ENCODE measurements at regions not wholly inside any gene's neighbourhood (a gene's known extent, or its start where the extent isn't known, plus 50 kb on each side); places are given as distances from the start of the nearest gene placed in this dataset.

DNA sequence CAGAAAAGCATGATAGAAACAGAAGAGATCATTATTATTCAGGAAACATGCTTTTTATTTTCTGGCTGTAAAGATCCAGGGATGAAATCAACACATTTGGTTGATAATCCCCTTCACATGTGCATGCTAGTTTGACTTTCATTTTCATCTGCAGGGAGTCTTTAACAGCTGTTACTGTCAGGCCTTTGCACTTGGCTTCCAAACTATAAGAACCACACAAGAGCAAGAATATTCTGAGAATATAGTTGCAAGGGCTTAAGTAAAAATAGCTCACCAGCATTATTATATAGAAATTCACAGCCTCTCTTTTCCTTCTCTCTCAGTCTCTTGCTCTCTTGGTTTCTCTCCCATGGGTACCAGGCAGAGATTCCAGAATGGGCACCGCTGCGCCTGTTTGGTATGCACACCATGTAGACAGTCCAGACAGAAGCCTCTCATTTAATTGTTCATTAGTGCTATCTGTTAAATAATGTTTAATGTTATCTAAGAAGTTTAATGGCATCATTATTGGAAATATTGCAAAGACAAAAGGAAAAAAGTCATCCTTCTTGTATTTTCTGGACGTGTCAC lies 622.3 kb upstream of the PLXNA2 start:
- Histone ChIP-seq H4K20me1 (replicated peaks; ENCODE audit: insufficient read depth) (no peaks in the 10 kb centered on the region), H3F3A (replicated peaks; ENCODE audit: low read depth) (no peaks in the 10 kb centered on the region), H3K4me2 (no peak overlapping the region), H3K4me3 (no peak overlapping the region), H3K79me2 (replicated peaks; ENCODE audit: insufficient read depth) (no peaks in the 10 kb centered on the region), H2AFZ (no peak overlapping the region), H3K9me2 (ENCODE audit: insufficient read depth) (no peaks in the 10 kb centered on the region), H3K36me3 (ENCODE audit: insufficient read depth) (no peaks in the 10 kb centered on the region), H3K27me3 (ENCODE audit: insufficient read depth) (no peaks in the 10 kb centered on the region), H3K4me1 (ENCODE audit: insufficient read depth) (no peaks in the 10 kb centered on the region), H3K27ac (ENCODE audit: low read depth) (no peak overlapping the region)
- Mint-ChIP-seq H3K27me3 (ENCODE audit: insufficient read depth, low read depth, poor library complexity) (no peaks in the 10 kb centered on the region), H3K36me3 (ENCODE audit: low read depth) (no peaks in the 10 kb centered on the region), H3K9me3 (no peaks in the 10 kb centered on the region), H3K4me3 (no peak overlapping the region), H3K27ac (no peak overlapping the region), H3K4me1 (no peaks in the 10 kb centered on the region)
- TF ChIP-seq JUNB (IDR thresholded peaks at IDR 0.05; ENCODE audit: unreplicated experiment) (no peak), NANOG (IDR thresholded peaks at IDR 0.05; ENCODE audit: borderline replicate concordance) (no peak), ZNF114 (CRISPR knock-in tag; IDR thresholded peaks at IDR 0.05) (no peak), POLR2AphosphoS5 (IDR thresholded peaks at IDR 0.05; ENCODE audit: low read depth) (no peak), STAT1 (IDR thresholded peaks at IDR 0.05; ENCODE audit: unreplicated experiment) (no peak)
- TF ChIP-seq, protein P1, sequence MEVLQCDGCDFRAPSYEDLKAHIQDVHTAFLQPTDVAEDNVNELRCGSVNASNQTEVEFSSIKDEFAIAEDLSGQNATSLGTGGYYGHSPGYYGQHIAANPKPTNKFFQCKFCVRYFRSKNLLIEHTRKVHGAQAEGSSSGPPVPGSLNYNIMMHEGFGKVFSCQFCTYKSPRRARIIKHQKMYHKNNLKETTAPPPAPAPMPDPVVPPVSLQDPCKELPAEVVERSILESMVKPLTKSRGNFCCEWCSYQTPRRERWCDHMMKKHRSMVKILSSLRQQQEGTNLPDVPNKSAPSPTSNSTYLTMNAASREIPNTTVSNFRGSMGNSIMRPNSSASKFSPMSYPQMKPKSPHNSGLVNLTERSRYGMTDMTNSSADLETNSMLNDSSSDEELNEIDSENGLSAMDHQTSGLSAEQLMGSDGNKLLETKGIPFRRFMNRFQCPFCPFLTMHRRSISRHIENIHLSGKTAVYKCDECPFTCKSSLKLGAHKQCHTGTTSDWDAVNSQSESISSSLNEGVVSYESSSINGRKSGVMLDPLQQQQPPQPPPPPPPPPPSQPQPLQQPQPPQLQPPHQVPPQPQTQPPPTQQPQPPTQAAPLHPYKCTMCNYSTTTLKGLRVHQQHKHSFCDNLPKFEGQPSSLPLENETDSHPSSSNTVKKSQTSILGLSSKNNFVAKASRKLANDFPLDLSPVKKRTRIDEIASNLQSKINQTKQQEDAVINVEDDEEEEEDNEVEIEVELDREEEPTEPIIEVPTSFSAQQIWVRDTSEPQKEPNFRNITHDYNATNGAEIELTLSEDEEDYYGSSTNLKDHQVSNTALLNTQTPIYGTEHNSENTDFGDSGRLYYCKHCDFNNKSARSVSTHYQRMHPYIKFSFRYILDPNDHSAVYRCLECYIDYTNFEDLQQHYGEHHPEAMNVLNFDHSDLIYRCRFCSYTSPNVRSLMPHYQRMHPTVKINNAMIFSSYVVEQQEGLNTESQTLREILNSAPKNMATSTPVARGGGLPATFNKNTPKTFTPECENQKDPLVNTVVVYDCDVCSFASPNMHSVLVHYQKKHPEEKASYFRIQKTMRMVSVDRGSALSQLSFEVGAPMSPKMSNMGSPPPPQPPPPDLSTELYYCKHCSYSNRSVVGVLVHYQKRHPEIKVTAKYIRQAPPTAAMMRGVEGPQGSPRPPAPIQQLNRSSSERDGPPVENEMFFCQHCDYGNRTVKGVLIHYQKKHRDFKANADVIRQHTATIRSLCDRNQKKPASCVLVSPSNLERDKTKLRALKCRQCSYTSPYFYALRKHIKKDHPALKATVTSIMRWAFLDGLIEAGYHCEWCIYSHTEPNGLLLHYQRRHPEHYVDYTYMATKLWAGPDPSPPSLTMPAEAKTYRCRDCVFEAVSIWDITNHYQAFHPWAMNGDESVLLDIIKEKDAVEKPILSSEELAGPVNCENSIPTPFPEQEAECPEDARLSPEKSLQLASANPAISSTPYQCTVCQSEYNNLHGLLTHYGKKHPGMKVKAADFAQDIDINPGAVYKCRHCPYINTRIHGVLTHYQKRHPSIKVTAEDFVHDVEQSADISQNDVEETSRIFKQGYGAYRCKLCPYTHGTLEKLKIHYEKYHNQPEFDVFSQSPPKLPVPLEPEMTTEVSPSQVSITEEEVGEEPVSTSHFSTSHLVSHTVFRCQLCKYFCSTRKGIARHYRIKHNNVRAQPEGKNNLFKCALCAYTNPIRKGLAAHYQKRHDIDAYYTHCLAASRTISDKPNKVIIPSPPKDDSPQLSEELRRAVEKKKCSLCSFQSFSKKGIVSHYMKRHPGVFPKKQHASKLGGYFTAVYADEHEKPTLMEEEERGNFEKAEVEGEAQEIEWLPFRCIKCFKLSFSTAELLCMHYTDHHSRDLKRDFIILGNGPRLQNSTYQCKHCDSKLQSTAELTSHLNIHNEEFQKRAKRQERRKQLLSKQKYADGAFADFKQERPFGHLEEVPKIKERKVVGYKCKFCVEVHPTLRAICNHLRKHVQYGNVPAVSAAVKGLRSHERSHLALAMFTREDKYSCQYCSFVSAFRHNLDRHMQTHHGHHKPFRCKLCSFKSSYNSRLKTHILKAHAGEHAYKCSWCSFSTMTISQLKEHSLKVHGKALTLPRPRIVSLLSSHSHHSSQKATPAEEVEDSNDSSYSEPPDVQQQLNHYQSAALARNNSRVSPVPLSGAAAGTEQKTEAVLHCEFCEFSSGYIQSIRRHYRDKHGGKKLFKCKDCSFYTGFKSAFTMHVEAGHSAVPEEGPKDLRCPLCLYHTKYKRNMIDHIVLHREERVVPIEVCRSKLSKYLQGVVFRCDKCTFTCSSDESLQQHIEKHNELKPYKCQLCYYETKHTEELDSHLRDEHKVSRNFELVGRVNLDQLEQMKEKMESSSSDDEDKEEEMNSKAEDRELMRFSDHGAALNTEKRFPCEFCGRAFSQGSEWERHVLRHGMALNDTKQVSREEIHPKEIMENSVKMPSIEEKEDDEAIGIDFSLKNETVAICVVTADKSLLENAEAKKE (CRISPR knock-in tag; IDR thresholded peaks at IDR 0.05) = no peak
- TF ChIP-seq, protein P2, sequence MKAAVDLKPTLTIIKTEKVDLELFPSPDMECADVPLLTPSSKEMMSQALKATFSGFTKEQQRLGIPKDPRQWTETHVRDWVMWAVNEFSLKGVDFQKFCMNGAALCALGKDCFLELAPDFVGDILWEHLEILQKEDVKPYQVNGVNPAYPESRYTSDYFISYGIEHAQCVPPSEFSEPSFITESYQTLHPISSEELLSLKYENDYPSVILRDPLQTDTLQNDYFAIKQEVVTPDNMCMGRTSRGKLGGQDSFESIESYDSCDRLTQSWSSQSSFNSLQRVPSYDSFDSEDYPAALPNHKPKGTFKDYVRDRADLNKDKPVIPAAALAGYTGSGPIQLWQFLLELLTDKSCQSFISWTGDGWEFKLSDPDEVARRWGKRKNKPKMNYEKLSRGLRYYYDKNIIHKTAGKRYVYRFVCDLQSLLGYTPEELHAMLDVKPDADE (IDR thresholded peaks at IDR 0.05) = no peak
- TF ChIP-seq, protein P3, sequence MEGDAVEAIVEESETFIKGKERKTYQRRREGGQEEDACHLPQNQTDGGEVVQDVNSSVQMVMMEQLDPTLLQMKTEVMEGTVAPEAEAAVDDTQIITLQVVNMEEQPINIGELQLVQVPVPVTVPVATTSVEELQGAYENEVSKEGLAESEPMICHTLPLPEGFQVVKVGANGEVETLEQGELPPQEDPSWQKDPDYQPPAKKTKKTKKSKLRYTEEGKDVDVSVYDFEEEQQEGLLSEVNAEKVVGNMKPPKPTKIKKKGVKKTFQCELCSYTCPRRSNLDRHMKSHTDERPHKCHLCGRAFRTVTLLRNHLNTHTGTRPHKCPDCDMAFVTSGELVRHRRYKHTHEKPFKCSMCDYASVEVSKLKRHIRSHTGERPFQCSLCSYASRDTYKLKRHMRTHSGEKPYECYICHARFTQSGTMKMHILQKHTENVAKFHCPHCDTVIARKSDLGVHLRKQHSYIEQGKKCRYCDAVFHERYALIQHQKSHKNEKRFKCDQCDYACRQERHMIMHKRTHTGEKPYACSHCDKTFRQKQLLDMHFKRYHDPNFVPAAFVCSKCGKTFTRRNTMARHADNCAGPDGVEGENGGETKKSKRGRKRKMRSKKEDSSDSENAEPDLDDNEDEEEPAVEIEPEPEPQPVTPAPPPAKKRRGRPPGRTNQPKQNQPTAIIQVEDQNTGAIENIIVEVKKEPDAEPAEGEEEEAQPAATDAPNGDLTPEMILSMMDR (conservative IDR thresholded peaks at IDR 0.05; ENCODE audit: low read depth in 2 of 2) = no peak
- TF ChIP-seq, protein P4, sequence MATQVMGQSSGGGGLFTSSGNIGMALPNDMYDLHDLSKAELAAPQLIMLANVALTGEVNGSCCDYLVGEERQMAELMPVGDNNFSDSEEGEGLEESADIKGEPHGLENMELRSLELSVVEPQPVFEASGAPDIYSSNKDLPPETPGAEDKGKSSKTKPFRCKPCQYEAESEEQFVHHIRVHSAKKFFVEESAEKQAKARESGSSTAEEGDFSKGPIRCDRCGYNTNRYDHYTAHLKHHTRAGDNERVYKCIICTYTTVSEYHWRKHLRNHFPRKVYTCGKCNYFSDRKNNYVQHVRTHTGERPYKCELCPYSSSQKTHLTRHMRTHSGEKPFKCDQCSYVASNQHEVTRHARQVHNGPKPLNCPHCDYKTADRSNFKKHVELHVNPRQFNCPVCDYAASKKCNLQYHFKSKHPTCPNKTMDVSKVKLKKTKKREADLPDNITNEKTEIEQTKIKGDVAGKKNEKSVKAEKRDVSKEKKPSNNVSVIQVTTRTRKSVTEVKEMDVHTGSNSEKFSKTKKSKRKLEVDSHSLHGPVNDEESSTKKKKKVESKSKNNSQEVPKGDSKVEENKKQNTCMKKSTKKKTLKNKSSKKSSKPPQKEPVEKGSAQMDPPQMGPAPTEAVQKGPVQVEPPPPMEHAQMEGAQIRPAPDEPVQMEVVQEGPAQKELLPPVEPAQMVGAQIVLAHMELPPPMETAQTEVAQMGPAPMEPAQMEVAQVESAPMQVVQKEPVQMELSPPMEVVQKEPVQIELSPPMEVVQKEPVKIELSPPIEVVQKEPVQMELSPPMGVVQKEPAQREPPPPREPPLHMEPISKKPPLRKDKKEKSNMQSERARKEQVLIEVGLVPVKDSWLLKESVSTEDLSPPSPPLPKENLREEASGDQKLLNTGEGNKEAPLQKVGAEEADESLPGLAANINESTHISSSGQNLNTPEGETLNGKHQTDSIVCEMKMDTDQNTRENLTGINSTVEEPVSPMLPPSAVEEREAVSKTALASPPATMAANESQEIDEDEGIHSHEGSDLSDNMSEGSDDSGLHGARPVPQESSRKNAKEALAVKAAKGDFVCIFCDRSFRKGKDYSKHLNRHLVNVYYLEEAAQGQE (IDR thresholded peaks at IDR 0.05; ENCODE audit: unreplicated experiment) = no peak
- DNase-seq (ENCODE audit: low spot score) (no peak), ATAC-seq (no peak)

All from GM23338 (cell line).